ENCODE measurements at regions not wholly inside any gene's neighbourhood (a gene's known extent, or its start where the extent isn't known, plus 50 kb on each side); places are given as distances from the start of the nearest gene placed in this dataset.
A peak's percentile ranks its signal among the peaks of the same experiment; 100 is the strongest.

GRCh38 chr10:116796910-116797513, 52.3 kb upstream of the ENO4 start:
- no peaks in the 10 kb centered on the region for H3K9me2 ChIP-seq (ENCODE audit: insufficient read depth)
- no peaks in the 10 kb centered on the region for H3F3A ChIP-seq (replicated peaks; ENCODE audit: low read depth)
- peaks cover 16% of the 10 kb centered on the region for H3K4me1 ChIP-seq (ENCODE audit: insufficient read depth)
- H3K4me2 ChIP-seq, result no peak overlapping the region
- H4K20me1 ChIP-seq (replicated peaks; ENCODE audit: insufficient read depth), result no peaks in the 10 kb centered on the region
- H3K27ac ChIP-seq (ENCODE audit: low read depth), result no peak overlapping the region
- no peak overlapping the region for H3K4me3 ChIP-seq
- H3K27ac Mint-ChIP-seq, result no peak overlapping the region
- DNase-seq (ENCODE audit: low spot score) (peak; percentile 95), ATAC-seq (peak; percentile 94)
- H3K36me3 Mint-ChIP-seq (ENCODE audit: low read depth), result no peaks in the 10 kb centered on the region
- no peak overlapping the region for H3K4me3 Mint-ChIP-seq
- peaks cover 4% of the 10 kb centered on the region; the same call in 1 of the 2 replicates for H3K27me3 ChIP-seq (ENCODE audit: insufficient read depth)
- no peaks in the 10 kb centered on the region for H3K9me3 Mint-ChIP-seq
- H3K27me3 Mint-ChIP-seq (ENCODE audit: insufficient read depth, low read depth, poor library complexity), result peaks cover 5% of the 10 kb centered on the region
- peaks cover 20% of the 10 kb centered on the region for H3K4me1 Mint-ChIP-seq
- H3K79me2 ChIP-seq (replicated peaks; ENCODE audit: insufficient read depth), result no peaks in the 10 kb centered on the region
- TF ChIP-seq STAT1 (IDR thresholded peaks at IDR 0.05; ENCODE audit: unreplicated experiment) (no peak), REST (IDR thresholded peaks at IDR 0.05; ENCODE audit: unreplicated experiment) (no peak), EZH2 (IDR thresholded peaks at IDR 0.05; ENCODE audit: low read depth, unreplicated experiment) (no peak), ZNF114 (CRISPR knock-in tag; IDR thresholded peaks at IDR 0.05) (no peak), CTCF (conservative IDR thresholded peaks at IDR 0.05; ENCODE audit: low read depth in 2 of 2) (peak; percentile 94 to 99), NANOG (IDR thresholded peaks at IDR 0.05; ENCODE audit: borderline replicate concordance) (no peak), EZH2phosphoT487 (IDR thresholded peaks at IDR 0.05; ENCODE audit: unreplicated experiment) (no peak)
- H2AFZ ChIP-seq, result no peak overlapping the region
- no peaks in the 10 kb centered on the region for H3K36me3 ChIP-seq (ENCODE audit: insufficient read depth)

GRCh38 chr10:116798859-116799258, 50.4 kb upstream of the ENO4 start:
- Histone ChIP-seq H3K4me3 (no peak overlapping the region), H3K4me2 (no peak overlapping the region), H3K4me1 (ENCODE audit: insufficient read depth) (peaks cover 16% of the 10 kb centered on the region), H3K27ac (ENCODE audit: low read depth) (no peak overlapping the region), H3K79me2 (replicated peaks; ENCODE audit: insufficient read depth) (no peaks in the 10 kb centered on the region), H3F3A (replicated peaks; ENCODE audit: low read depth) (no peaks in the 10 kb centered on the region), H3K9me2 (ENCODE audit: insufficient read depth) (no peaks in the 10 kb centered on the region), H3K27me3 (ENCODE audit: insufficient read depth) (peaks cover 4% of the 10 kb centered on the region; the same call in 1 of the 2 replicates), H3K36me3 (ENCODE audit: insufficient read depth) (no peaks in the 10 kb centered on the region), H2AFZ (no peak overlapping the region), H4K20me1 (replicated peaks; ENCODE audit: insufficient read depth) (no peaks in the 10 kb centered on the region)
- Mint-ChIP-seq H3K36me3 (ENCODE audit: low read depth) (no peaks in the 10 kb centered on the region), H3K27me3 (ENCODE audit: insufficient read depth, low read depth, poor library complexity) (peaks cover 5% of the 10 kb centered on the region), H3K4me3 (no peak overlapping the region), H3K9me3 (no peaks in the 10 kb centered on the region), H3K4me1 (peaks cover 33% of the 10 kb centered on the region), H3K27ac (no peak overlapping the region)
- DNase-seq (ENCODE audit: low spot score) (no peak), ATAC-seq (no peak)
- no peak for TF ChIP-seq POLR2AphosphoS5 (IDR thresholded peaks at IDR 0.05; ENCODE audit: low read depth)
- no peak for TF ChIP-seq ETS1 (IDR thresholded peaks at IDR 0.05)
- TF ChIP-seq EZH2phosphoT487 (IDR thresholded peaks at IDR 0.05; ENCODE audit: unreplicated experiment), result no peak

Measured in GM23338 (cell line).